ENCODE measurements at regions not wholly inside any gene's neighbourhood (a gene's known extent, or its start where the extent isn't known, plus 50 kb on each side); places are given as distances from the start of the nearest gene placed in this dataset.

DNA sequence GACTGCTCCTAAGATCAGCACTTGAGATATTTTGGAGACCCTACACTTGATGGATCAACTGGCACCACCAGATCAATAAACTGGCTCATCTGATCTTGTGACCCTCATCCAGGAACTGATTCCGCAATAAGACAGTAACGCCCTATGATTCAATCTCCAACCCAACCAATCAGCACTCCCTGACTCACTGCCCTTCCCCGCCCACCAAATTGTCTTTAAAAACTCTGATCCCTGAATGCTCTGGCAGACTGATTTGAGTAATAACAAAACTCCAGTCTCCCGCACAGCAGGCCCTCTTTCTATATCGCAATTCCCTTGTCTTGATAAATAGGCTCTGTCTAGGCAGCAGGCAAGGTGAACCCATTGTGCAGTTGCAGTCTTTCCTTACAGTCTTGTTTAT is 677.0 kb downstream of the LRRC70 start:
- Histone ChIP-seq H3K4me3 (ENCODE audit: low read length) (no peak overlapping the region), H2AFZ (ENCODE audit: low read depth, low read length) (no peak overlapping the region), H3K27ac (ENCODE audit: low read length) (no peak overlapping the region), H3K9me3 (ENCODE audit: low read length) (no peaks in the 10 kb centered on the region), H3F3A (ENCODE audit: insufficient read depth, low read length, poor library complexity, severe bottlenecking) (no peaks in the 10 kb centered on the region), H3K9me2 (ENCODE audit: insufficient read depth, low read length) (no peaks in the 10 kb centered on the region), H3K79me2 (replicated peaks; ENCODE audit: insufficient read depth, low read length) (no peaks in the 10 kb centered on the region), H3K36me3 (ENCODE audit: insufficient read depth, low read length) (no peaks in the 10 kb centered on the region), H3K9ac (ENCODE audit: low read length) (no peak overlapping the region), H3K4me2 (ENCODE audit: low read length) (no peak overlapping the region), H3K27me3 (ENCODE audit: insufficient read depth, low read depth, low read length) (no peaks in the 10 kb centered on the region), H4K20me1 (ENCODE audit: insufficient read depth) (no peaks in the 10 kb centered on the region)
- TF ChIP-seq REST (IDR thresholded peaks at IDR 0.05; ENCODE audit: borderline replicate concordance) (no peak), SMC3 (conservative IDR thresholded peaks at IDR 0.05; ENCODE audit: poor library complexity) (no peak)

GRCh38 chr5:63250939-63251338 is 672.3 kb downstream of the LRRC70 start:
- Histone ChIP-seq H3K36me3 (ENCODE audit: insufficient read depth, low read length) (no peaks in the 10 kb centered on the region), H4K20me1 (ENCODE audit: insufficient read depth) (no peaks in the 10 kb centered on the region), H2AFZ (ENCODE audit: low read depth, low read length) (no peak overlapping the region), H3K9ac (ENCODE audit: low read length) (no peak overlapping the region), H3K4me3 (ENCODE audit: low read length) (no peak overlapping the region), H3K79me2 (replicated peaks; ENCODE audit: insufficient read depth, low read length) (no peaks in the 10 kb centered on the region), H3K4me2 (ENCODE audit: low read length) (no peak overlapping the region), H3K9me3 (ENCODE audit: low read length) (no peaks in the 10 kb centered on the region), H3F3A (ENCODE audit: insufficient read depth, low read length, poor library complexity, severe bottlenecking) (no peaks in the 10 kb centered on the region), H3K9me2 (ENCODE audit: insufficient read depth, low read length) (no peaks in the 10 kb centered on the region), H3K27ac (ENCODE audit: low read length) (no peak overlapping the region), H3K27me3 (ENCODE audit: insufficient read depth, low read depth, low read length) (no peaks in the 10 kb centered on the region)
- TF ChIP-seq EZH2 (IDR thresholded peaks at IDR 0.05; ENCODE audit: borderline replicate concordance, insufficient read depth, low read length, poor library complexity, severe bottlenecking) (no peak), POLR2AphosphoS5 (IDR thresholded peaks at IDR 0.05) (no peak), SMC3 (conservative IDR thresholded peaks at IDR 0.05; ENCODE audit: poor library complexity) (no peak), TAF1 (IDR thresholded peaks at IDR 0.05; ENCODE audit: low read depth) (no peak), MXI1 (conservative IDR thresholded peaks at IDR 0.05; ENCODE audit: poor library complexity, severe bottlenecking) (no peak), EP300 (conservative IDR thresholded peaks at IDR 0.05; ENCODE audit: poor library complexity, severe bottlenecking) (no peak), RAD21 (conservative IDR thresholded peaks at IDR 0.05) (no peak), CTCF (IDR thresholded peaks at IDR 0.05; ENCODE audit: poor library complexity, severe bottlenecking) (no peak), REST (IDR thresholded peaks at IDR 0.05; ENCODE audit: borderline replicate concordance) (no peak)
